ENCODE measurements at regions not wholly inside any gene's neighbourhood (a gene's known extent, or its start where the extent isn't known, plus 50 kb on each side); places are given as distances from the start of the nearest gene placed in this dataset.
"Not testable (repeated sequence)": the region's sequence is repeated elsewhere in the genome, so short reads cannot be mapped to it uniquely, and the experiment has no call there.

- no peak for DNase-seq
Observed at GRCh38 chr4:179048839-179049453, 1606.7 kb upstream of the AGA start.

- DNase-seq, result no peak
Observed at GRCh38 chr4:179051206-179051605, 1609.0 kb upstream of the AGA start.

- DNase-seq, result no peak
Observed at GRCh38 chr4:179059396-179059795, 1617.2 kb upstream of the AGA start.

GRCh38 chr4:179066254-179066653 lies 1624.0 kb upstream of the AGA start:
- not testable (repeated sequence) for DNase-seq

- DNase-seq, result no peak
Observed at GRCh38 chr4:179071131-179071530, 1628.9 kb upstream of the AGA start.

- DNase-seq, result no peak
Observed at GRCh38 chr4:179076865-179077264, 1634.6 kb upstream of the AGA start.

- peak; percentile 68 for DNase-seq
Observed at GRCh38 chr4:179095585-179096221, 1653.5 kb upstream of the AGA start.

GRCh38 chr4:179097741-179098140 lies 1655.5 kb upstream of the AGA start:
- peak; percentile 59 for DNase-seq

GRCh38 chr4:179110356-179110755 lies 1668.1 kb upstream of the AGA start:
- DNase-seq, result no peak

GRCh38 chr4:179110816-179111215 lies 1668.6 kb upstream of the AGA start:
- DNase-seq, result no peak

- no peak for DNase-seq
Observed at GRCh38 chr4:179112441-179113170, 1670.4 kb upstream of the AGA start.

- DNase-seq, result no peak
Observed at GRCh38 chr4:179114615-179115014, 1672.4 kb upstream of the AGA start.

GRCh38 chr4:179116011-179116410 lies 1673.8 kb upstream of the AGA start:
- no peak for DNase-seq

GRCh38 chr4:179116581-179116980 lies 1674.3 kb upstream of the AGA start:
- DNase-seq, result no peak

GRCh38 chr4:179123084-179123483 lies 1680.8 kb upstream of the AGA start:
- DNase-seq, result no peak

GRCh38 chr4:179124419-179124818 lies 1682.2 kb upstream of the AGA start:
- no peak for DNase-seq

- DNase-seq, result no peak
Observed at GRCh38 chr4:179124957-179125356, 1682.7 kb upstream of the AGA start.

GRCh38 chr4:179125870-179126269 lies 1683.6 kb upstream of the AGA start:
- no peak for DNase-seq

- no peak for DNase-seq
Observed at GRCh38 chr4:179128299-179128698, 1686.1 kb upstream of the AGA start.

- no peak for DNase-seq
Observed at GRCh38 chr4:179130122-179130714, 1688.0 kb upstream of the AGA start.

- DNase-seq, result no peak
Observed at GRCh38 chr4:179145746-179146525, 1703.7 kb upstream of the AGA start.

GRCh38 chr4:179151770-179152169 lies 1709.5 kb upstream of the AGA start:
- DNase-seq, result no peak

- DNase-seq, result no peak
Observed at GRCh38 chr4:179163147-179163546, 1720.9 kb upstream of the AGA start.
